HG02981 (cell line): ENCODE measurements at regions not wholly inside any gene's neighbourhood (a gene's known extent, or its start where the extent isn't known, plus 50 kb on each side); places are given as distances from the start of the nearest gene placed in this dataset.
"Not testable (repeated sequence)": the region's sequence is repeated elsewhere in the genome, so short reads cannot be mapped to it uniquely, and the experiment has no call there.

Experiments
- ATAC-seq: cut with Tn5 transposase; IDR thresholded peaks from one replicate; pipeline ENCODE4 v1.9.1; 2021; ENCODE audit warnings: mild to moderate bottlenecking, moderate library complexity; ENCODE audit not compliant: unreplicated experiment

DNA sequence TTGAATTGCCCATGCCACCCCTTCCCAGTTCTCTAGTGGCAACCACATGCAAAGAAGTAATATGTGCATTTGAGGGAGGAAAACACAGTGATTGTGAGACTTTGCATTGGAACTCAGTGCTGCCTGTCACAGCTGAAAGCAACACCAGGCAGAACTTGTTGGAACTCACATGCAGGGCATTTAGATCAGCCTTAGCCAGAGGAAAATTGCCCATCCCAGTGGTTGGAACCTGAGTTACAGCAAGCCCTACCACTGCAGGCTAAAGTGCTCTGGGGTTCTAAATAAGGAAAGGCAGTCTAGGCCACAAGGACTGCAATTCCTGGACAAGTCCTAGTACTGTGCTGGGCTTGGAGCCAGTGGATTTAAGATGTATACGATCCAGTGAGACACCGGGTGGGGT lies 245.3 kb upstream of the UFL1 start:
- no peak for ATAC-seq

DNA sequence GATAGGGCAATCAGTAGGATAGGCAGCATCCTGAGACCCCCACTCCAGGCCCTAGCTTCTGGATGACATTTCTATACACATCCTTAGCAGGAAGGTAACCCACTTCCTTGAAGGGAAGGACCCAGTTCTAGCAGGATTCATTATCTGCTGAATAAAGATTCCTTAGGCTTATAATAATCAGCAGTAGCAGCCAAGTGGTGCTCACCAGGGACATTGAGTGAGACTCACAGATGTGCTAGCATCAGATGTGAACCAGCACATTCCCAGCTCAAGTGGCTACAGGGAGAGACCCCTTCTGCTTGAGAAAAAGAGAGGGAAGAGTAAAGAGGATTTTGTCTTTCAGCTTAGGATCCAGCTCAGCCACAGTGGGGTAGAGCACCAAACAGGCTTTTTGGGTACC lies 244.8 kb upstream of the UFL1 start:
- no peak for ATAC-seq

DNA sequence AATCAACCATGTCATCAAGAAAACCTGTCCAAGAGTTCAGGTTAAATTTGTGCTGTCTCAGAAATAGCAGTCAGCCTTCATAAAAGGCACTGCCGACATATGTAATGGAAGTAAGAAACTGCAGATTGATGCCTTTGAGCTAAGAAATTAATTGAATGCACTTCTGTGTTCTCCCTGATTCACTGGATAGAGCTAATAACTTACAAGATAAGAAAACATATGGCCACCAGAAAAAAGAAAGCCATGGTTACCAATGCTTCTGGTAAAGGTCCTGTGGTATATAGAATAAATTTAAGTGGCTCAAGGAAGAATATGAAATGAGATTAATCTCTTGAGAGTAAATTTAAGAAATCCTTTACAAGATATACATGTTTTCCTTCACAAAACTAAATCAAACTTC lies 242.5 kb upstream of the UFL1 start:
- no peak for ATAC-seq

DNA sequence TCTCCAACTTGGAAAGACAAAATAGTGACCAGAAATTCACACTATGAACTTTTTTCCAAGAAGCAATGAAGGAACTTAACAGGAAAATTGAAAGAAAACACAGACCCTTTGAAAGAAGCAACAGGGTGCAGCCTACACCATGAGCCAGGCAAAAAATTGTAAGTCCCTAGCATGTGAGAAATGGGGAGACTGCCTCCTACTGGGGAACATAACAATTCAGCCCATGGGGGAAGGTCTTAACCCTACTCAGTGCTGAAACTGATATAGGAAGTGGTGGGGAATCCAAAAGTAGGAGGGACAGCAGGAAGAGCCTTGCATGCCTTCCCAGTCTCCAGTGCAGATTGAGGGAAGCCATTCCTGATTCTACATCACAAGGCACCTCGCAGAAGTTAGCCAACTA lies 235.1 kb upstream of the UFL1 start:
- no peak for ATAC-seq

DNA sequence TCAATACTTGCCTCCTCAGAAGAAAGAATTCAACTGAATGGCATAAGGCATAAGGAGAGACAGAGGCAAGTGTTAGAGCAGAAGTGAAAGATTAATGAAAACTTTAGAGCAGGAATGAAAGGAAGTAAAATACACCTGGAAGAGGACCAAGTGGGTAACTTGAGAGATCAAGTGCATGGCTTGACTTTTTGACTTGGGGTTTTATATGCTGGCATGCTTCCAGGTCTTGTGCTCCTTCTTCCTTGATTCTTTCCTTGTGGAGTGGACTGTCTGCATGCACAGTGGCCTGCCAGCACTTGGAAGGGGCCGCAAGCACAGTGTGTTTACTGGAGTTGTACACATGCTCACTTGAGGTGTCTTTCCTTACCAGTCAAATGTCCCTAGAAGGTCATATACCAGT lies 222.1 kb upstream of the UFL1 start:
- no peak for ATAC-seq

DNA sequence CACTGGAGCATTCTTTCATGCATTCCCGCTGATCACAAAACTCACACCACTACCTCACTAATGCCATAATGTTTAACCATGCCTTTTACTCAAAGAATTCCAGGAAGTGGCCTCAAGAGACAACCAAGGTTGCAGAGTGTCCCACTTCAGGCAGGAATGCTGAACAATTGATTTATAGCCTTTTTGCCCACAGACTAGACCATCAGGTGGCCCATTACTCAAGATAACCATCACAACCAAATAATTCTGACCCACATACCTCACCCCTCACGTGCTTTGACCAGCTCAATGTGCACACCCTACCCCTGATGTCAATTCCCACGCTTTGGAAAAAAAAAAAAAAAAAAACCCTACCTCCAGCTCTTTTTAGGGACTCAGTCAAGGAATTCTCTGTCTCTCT lies 220.6 kb upstream of the UFL1 start:
- ATAC-seq: no peak

DNA sequence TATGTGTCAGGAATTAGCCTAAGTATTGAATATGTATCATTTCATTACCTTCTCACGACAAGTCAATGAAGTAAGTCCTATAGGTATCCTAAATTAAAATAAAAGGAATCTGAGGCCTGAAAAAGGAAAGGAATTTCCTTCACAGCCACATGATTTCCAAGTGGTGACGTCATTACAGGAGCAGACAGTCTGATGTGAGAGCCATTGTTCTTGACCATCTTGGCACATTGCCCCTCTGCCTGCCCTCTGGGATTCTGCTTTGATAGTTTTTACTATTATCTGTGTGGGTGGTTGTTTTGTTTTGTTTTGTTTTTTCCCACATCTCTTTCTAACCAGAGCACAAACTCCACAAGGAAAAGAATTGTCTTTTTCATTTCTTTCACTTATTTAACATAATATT lies 219.8 kb upstream of the UFL1 start:
- no peak for ATAC-seq

DNA sequence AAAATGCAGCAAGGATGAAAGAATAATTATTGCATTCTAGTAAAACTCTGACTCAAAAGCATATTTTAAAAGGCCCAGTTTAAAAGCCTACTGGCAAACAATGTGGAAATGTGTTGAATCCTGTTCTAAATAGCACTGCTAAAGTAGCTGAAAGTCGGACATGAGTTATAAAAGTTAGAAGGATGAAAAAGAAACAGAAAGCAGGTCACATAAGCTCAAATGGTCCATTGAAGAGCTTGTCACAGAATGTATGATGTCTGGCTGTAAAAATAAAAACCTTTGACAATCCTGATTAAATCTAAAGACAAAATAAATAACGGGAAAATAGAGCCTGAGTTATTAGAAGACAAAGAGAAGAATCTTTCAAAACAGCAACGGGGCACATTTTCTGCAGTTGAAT lies 218.6 kb upstream of the UFL1 start:
- ATAC-seq: no peak

DNA sequence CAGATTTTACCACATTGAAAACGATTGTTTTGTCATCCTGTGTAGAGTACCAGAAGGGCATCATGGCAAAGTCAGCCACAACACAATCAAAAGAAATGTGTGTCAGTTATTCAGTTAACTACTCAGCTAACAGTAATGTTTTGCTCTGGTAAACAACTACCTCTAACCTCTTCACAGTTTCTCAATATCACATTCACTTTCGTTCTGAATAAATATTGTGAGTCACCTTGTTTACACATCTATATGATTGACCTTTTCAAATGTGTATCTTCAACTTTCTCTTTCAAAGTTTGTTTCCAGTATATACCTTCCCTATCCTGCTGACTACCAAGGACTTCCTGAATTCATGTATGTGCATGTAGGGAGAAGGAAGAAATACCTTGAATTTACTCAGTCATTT lies 216.6 kb upstream of the UFL1 start:
- ATAC-seq: peak; percentile 85

DNA sequence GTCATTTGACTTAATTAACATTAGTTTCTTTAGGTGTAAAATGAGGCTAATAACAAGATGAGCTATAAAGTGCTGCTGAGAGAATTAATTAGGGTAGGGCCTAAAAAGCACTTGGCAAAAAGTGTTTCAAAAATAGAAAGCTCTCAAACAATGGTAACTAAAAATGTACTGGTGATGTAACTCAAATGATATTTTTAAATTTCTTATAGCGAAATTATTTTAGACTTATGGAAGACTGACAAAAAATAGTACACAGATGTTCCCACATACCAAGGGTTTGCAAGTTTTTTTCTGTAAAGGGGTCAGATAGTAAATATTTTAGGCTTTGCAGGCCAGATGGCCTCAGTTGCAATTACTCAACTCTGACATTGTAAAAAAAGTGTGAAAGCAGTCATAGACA lies 190.7 kb upstream of the UFL1 start:
- no peak for ATAC-seq

DNA sequence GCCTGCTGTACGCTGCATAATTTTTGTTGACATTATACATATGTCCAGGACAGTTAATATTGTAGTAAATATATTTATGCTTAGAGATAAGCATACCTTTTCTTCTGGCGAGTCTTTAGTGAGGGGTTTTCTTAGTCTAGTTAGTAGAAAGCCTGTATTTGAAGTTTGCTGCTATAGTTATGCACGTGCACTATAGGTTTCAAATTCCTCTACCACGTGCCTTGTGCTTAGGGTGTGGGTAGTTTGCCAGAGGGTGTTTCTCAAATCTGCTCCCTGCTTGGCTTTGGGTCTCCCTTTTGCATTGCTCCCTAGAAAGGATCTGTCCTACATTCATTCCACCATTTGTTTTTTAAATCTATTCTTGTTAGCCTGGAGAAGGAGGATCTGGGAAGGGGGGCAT lies 181.4 kb upstream of the UFL1 start:
- ATAC-seq: no peak

DNA sequence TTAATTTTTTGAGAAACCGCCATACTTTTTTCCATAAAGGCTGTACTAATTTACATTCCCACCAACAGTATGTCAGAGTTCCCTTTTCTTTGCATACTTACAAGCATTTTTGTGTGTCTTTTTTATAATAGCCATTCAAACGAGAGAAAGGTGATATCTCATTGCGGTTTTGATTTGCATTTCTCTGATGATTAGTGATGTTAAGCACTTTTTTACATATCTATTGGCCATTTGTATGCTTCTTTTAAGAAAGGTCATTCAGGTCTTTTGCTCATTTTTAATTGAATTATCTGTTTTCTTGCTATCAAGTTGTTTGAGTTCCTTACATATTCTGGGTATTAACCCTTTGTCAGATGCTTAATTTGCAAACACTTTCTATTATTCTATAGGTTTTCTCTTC lies 176.1 kb upstream of the UFL1 start:
- no peak for ATAC-seq

DNA sequence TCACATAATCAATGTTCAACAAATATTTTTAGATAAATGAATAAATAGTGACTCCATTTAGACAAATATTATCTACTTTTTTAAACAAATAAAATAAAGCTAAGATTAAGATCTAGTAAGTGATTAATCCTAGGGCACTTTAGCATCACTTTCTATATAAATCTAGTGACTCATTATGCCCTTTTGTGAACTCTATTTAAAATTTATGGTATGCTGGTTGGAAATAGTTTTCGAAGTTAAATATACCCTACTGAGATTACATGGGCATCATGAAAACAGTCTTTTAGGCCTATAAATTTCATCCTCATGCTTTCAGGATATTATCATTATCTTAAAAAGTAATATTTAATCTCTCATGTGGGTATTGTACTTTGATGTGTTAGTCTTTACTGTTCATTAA lies 140.4 kb upstream of the UFL1 start:
- ATAC-seq: no peak

DNA sequence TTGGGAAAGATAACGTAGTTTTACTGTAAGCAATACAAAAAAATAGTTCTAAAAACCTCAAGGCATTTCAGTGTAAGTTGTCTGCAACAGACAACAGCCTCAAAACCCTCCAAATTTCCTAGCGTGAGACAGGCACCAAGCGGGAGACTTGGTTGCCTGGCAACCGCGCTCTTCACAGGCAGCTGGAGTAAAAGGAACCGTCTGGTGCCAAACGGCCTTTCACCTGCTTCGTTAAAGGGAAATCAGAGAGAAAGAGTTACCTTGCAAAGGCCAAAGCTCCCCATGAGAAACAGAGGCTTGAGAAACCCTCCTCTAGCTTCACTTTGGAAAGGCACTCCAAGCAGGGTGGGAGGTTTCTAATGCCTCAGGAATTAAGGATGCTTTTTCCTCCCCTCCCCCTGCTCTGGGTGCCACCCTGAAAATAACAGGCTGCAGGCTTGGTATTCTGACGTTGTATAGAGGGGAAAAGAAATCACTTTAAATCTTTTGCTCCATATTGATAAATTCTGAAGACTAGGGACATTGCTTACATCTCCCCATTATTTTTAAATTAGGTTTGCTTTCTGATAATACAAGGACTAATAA lies 129.7 kb upstream of the UFL1 start:
- peak; percentile 65 for ATAC-seq

DNA sequence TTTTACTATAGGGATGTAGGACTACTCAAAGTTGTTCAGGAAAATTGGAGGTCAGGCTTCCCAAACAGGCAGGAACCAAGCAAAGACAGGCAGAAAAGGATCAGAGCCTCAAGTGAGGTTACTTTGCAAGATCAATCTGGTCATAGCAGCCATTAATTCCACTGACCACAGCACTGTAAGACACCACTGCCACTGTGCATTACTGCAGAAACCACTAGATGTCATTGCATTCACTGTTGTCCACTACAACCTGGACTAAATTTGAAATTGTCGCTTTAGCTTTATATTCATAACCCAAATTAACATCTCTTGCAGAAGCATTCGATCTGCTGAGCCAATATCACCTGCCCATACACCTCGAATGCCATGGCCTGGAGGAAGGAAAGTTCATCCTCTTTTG lies 126.9 kb upstream of the UFL1 start:
- ATAC-seq: no peak

DNA sequence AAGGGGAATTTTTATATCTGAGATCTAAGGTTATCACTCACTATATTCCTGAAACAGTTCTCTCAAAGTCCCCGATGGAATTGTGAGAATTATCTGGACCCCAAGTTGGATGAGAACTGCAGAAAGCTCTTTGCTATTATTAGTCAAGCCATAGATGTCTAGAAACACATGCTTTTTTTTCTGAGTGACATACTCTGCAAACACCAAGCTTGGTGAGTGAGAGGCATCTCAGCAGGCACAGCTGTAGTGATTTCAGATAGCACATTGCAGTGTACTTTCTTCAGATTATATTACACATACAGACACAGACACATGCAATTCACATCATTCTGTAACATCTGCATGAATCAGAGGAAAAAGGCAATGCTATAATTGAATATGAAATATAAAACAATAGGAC lies 111.1 kb upstream of the UFL1 start:
- ATAC-seq: no peak

DNA sequence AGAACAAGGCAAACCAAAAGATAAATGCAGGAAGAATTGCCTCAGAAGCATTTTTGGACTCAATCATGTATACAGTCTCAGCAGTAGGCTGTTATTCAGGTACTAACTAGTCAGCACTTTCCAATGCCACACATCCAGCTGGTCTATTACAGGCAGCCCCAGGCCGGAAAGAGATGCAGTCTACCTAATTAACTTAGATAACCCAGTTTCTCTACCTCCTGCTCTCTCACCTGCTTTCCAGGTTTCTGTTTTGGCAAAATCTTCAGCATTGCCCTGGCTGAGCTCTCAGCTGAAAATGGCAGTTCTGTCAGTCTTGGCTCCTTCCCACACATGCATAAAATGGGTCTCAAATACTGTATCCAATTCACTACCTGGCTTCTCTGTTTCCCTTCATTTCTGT lies 101.3 kb upstream of the UFL1 start:
- no peak for ATAC-seq

DNA sequence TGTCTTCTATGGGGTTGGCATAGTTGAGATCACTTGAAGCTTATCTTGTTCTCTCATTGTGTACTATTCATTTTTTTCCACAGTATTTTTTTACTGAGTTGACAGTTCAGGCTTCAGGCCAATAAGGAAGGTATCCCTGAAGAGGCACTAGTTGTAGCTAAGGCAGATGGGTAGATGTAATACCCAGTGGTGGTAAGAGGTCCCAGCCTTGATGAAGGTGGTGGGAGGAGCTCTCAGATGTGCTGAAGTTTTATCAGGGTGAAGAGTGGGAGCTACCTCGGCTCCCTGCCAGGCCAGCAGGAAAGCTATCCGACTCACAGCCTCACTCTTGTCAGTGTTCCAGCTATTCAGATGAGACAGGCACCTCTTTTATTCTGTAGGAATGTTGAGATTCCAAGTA lies 87.7 kb upstream of the UFL1 start:
- no peak for ATAC-seq

DNA sequence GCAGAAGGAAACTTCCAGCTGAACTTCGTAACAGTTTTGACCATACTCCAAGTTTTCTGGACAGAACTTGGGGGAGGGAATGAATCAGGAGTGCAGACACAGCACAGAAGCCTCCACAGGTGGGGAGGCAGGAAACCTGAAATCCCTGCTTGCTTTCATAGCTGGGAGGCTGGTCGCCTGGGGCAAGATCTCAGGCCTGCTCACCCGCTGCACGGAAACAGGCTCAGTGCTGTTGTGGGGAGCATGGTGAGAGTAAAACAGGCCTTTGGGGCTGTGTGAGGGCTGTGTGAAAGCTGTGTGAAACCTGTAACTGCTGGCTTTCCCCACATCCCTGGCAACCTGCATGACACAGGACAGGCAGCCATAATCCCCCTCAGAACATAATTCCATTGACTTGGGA lies 85.2 kb upstream of the UFL1 start:
- ATAC-seq: no peak

DNA sequence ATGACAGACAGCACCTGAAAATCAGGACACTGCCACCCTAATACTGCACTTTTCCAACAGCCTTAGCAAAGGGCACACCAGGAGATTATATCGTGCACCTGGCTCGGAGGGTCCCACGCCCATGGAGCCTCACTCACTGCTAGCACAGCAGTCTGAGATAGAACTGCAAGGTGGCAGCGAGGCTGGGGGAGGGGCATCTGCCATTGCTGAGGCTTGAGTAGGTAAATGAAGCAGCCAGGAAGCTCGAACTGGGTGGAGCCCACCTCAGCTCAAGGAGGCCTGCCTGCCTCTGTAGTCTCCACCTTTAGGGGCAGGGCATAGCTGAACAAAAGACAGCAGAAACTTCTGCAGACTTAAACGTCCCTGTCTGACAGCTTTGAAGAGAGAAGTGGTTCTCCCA lies 84.4 kb upstream of the UFL1 start:
- ATAC-seq: not testable (repeated sequence)

DNA sequence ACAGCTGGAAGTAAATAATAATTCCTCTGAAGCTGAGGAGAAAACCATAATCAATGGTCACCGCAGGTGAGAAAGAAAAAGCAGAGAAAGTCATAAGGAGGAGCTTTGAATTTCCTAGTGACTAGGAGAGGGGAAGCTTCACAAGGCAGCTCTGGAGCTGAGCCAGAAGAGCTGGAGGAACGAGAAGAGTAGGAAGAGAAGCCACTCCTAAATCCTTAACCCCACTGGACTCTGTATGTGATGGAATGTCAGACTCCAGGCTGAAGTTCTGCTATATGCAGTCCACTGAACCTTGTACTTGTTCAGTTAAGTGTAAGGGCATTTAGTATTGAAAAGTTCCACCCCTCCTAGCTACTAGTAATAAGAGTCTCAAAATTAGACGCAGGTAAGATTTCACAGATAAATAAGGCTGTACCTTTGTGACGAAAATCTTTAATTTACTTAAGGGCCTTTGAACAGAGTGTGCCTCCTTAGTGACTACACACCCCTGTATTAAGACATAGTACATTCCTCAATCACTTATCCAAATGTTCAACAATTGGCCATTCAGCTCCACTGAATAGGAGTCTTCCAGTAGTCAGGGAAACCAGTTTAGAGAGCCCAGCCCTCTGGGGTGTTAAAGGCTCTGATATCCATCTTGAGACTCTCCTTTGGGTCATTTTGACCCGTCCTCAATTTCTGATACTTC lies 71.4 kb upstream of the UFL1 start:
- no peak for ATAC-seq

DNA sequence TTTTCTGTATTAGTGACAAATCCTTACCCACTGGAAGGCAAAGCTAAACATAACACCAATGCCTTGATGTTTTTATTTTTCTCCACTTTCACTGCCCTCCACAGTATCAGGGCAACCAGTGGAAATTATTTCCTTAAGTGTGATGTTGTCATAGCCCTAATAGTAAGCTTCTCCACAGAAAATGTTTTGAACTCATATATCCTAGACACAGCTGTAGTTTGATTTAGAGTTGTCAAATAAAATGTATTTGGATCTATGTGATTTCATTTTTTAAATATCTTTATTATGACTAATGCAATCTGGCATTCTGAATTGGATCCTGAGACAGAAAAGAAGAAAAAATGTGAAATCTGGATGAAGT lies 70.9 kb upstream of the UFL1 start:
- no peak for ATAC-seq

DNA sequence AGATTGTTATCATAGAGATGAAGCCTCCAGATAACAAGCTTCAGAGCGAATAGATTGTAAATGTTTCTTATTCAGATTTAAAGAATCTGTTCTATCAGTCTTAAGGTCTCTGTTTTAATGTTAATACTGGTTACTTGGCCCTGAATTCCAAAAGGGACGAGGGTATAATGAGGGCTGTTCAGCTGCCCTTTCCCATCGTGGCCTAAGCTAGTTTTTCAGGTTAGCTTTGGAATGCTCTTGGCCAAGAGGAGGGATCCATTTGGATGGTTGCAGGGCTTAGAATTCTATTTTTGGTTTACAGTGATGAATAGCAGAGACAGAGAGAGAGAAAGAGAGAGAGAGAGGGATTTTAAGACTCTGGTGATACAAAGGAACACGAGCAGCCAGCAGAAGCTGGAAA lies 62.8 kb upstream of the UFL1 start:
- ATAC-seq: no peak
